Caco-2 (cell line): ENCODE measurements at regions not wholly inside any gene's neighbourhood (a gene's known extent, or its start where the extent isn't known, plus 50 kb on each side); places are given as distances from the start of the nearest gene placed in this dataset.

Experiments used
- BruUV-seq: library from RNA; stranded (reverse); fragments of 400-500 nt; replicated peaks from 2 replicates; lab custom pipeline; 2021; lab: Mats Ljungman, UMichigan
- CTCF ChIA-PET: fragments of 300-600 bp; sonication (Branson Sonifier 250); formaldehyde crosslinking; loops from one replicate; lab custom pipeline; 2022; ENCODE audit warnings: antibody characterized with exemption; lab: Charles Lee
- POLR2A ChIA-PET: fragments of 300-600 bp; sonication (Branson Sonifier 250); formaldehyde crosslinking; loops from one replicate; lab custom pipeline; 2022; ENCODE audit warnings: antibody characterized with exemption; lab: Charles Lee
- DNase-seq, 2 experiments: peaks; one replicate each; pipeline versions ENCODE4 v3.0.0 to v3.0.0-alpha.2; 2020 to 2022
- H3K27me3 ChIP-seq: replicated peaks from 2 replicates; pipeline ENCODE4 v1.6.0; 2011; ENCODE audit warnings: low read length; ENCODE audit not compliant: control insufficient read depth, insufficient read depth
- H3K36me3 ChIP-seq: 2 replicates; pipeline ENCODE4 v1.5.1; 2011; ENCODE audit warnings: low read length; ENCODE audit not compliant: control insufficient read depth, insufficient read depth
- H3K4me1 ChIP-seq: fragments of 250-450 bp; sonication (Bioruptor Pico); 2 replicates; pipeline ENCODE4 v1.5.1; 2020; ENCODE audit warnings: mild to moderate bottlenecking
- H3K4me3 ChIP-seq: 2 replicates; pipeline ENCODE4 v1.5.1; 2011; ENCODE audit warnings: low read depth, mild to moderate bottlenecking, control low read depth, low read length
- H3K9me3 ChIP-seq: fragments of 250-450 bp; sonication (Bioruptor Pico); 2 replicates; pipeline ENCODE4 v1.5.1; 2020; ENCODE audit warnings: mild to moderate bottlenecking, moderate library complexity
- H3K27ac Mint-ChIP-seq: one replicate; pipeline ENCODE4 v1.8.0; 2022; ENCODE audit warnings: mixed read lengths; ENCODE audit not compliant: unreplicated experiment
- H3K27me3 Mint-ChIP-seq: one replicate; pipeline ENCODE4 v1.8.0; 2022; ENCODE audit warnings: mixed read lengths; ENCODE audit not compliant: insufficient read depth, unreplicated experiment
- H3K36me3 Mint-ChIP-seq: one replicate; pipeline ENCODE4 v1.8.0; 2022; ENCODE audit warnings: mild to moderate bottlenecking, mixed read lengths; ENCODE audit not compliant: insufficient read depth, unreplicated experiment
- H3K4me1 Mint-ChIP-seq: one replicate; pipeline ENCODE4 v1.8.0; 2022; ENCODE audit warnings: low read depth, mixed read lengths; ENCODE audit not compliant: unreplicated experiment
- H3K4me3 Mint-ChIP-seq: one replicate; pipeline ENCODE4 v1.8.0; 2022; ENCODE audit warnings: mild to moderate bottlenecking, moderate library complexity, mixed read lengths; ENCODE audit not compliant: unreplicated experiment
- H3K9me3 Mint-ChIP-seq: one replicate; pipeline ENCODE4 v1.8.0; 2022; ENCODE audit warnings: mixed read lengths; ENCODE audit not compliant: unreplicated experiment
- intact Hi-C: fragments of 100-400 bp; cut with micrococcal nuclease; formaldehyde crosslinking; loops from one replicate; pipeline ENCODE4 v1.10.0; 2022; ENCODE audit not compliant: unreplicated experiment
- TF ChIP-seq, protein P1 (sequence below), 2 experiments: fragments of 200-600 bp in 1 of 2; IDR thresholded peaks; 1 replicate in 1 of 2; 2 replicates in 1 of 2; pipeline versions ENCODE4 v1.5.1 to v1.8.0; 2011 to 2022; ENCODE audit warnings: antibody characterized with exemption in 1 of 2, control low read depth in 1 of 2, inconsistent platforms in 1 of 2, low read depth in 1 of 2, low read length in 1 of 2, mild to moderate bottlenecking in 1 of 2, moderate library complexity in 1 of 2; ENCODE audit not compliant: insufficient read depth in 1 of 2, severe bottlenecking in 1 of 2, unreplicated experiment in 1 of 2

DNA sequence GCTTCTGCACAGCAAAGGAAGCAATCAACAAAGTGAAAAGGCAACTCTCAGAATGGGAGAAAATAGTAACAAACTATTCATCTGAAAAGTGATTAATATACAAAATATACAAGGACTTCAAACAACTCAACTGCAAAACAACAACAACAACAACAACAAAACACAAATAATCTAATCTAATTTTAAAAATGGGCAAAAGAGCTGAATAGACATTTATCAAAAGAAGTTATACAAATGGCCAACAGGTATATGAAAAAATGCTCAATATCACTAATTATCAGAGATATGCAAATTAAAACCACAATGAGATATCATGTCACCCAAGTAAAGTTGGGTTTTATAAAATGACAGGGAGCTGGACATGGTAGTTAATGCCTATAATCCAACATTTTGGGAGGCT, 602.8 kb upstream of the DIAPH2 start:
- POLR2A ChIA-PET, result no interaction called here
- Mint-ChIP-seq H3K4me1 (no peaks in the 10 kb centered on the region), H3K9me3 (peaks cover 9% of the 10 kb centered on the region), H3K27ac (no peak overlapping the region), H3K27me3 (peaks cover 3% of the 10 kb centered on the region), H3K36me3 (no peaks in the 10 kb centered on the region), H3K4me3 (no peak overlapping the region)
- DNase-seq, result no peak
- Histone ChIP-seq H3K36me3 (no peaks in the 10 kb centered on the region), H3K4me1 (no peaks in the 10 kb centered on the region), H3K4me3 (no peak overlapping the region), H3K9me3 (no peaks in the 10 kb centered on the region), H3K27me3 (no peaks in the 10 kb centered on the region)
- BruUV-seq, result no TSS peak
- intact Hi-C loops, result no loop called here
- TF ChIP-seq, protein P1, sequence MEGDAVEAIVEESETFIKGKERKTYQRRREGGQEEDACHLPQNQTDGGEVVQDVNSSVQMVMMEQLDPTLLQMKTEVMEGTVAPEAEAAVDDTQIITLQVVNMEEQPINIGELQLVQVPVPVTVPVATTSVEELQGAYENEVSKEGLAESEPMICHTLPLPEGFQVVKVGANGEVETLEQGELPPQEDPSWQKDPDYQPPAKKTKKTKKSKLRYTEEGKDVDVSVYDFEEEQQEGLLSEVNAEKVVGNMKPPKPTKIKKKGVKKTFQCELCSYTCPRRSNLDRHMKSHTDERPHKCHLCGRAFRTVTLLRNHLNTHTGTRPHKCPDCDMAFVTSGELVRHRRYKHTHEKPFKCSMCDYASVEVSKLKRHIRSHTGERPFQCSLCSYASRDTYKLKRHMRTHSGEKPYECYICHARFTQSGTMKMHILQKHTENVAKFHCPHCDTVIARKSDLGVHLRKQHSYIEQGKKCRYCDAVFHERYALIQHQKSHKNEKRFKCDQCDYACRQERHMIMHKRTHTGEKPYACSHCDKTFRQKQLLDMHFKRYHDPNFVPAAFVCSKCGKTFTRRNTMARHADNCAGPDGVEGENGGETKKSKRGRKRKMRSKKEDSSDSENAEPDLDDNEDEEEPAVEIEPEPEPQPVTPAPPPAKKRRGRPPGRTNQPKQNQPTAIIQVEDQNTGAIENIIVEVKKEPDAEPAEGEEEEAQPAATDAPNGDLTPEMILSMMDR (IDR thresholded peaks at IDR 0.05; ENCODE audit: insufficient read depth in 1 of 2, low read depth in 1 of 2, low read length in 1 of 2, severe bottlenecking in 1 of 2, unreplicated experiment in 1 of 2), result no peak
- CTCF ChIA-PET, result no interaction called here

DNA sequence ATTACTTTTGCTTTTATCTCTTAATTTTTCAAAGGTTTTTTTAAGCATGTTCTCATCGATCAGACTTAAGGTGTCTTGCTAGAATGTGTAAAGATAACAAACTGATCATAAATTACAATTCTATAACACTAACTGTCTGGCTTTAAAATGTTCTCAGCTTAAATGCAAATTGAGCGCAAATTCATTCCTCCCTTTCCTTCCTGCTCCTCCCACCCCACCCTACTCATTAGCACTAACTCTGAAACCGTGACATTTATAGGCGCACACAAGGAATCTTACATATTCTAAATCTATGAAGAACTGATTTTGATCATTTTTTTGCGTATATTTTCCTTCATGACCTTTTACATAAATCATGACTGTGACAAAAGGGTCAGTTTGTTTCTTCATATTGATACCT, 590.0 kb upstream of the DIAPH2 start:
- H3K4me1 ChIP-seq, result no peaks in the 10 kb centered on the region
- DNase-seq, result no peak
- Mint-ChIP-seq H3K27me3 (no peaks in the 10 kb centered on the region), H3K36me3 (no peaks in the 10 kb centered on the region), H3K4me3 (no peak overlapping the region), H3K9me3 (no peaks in the 10 kb centered on the region), H3K4me1 (no peaks in the 10 kb centered on the region), H3K27ac (no peak overlapping the region)
- H3K9me3 ChIP-seq, result no peaks in the 10 kb centered on the region
- POLR2A ChIA-PET, result no interaction called here
- CTCF ChIA-PET, result no interaction called here
- BruUV-seq, result no TSS peak
- no peaks in the 10 kb centered on the region for H3K36me3 ChIP-seq
- intact Hi-C loops, result no loop called here
- no peak overlapping the region for H3K4me3 ChIP-seq
- no peaks in the 10 kb centered on the region for H3K27me3 ChIP-seq
- TF ChIP-seq, protein P1 (IDR thresholded peaks at IDR 0.05; ENCODE audit: insufficient read depth in 1 of 2, low read depth in 1 of 2, low read length in 1 of 2, severe bottlenecking in 1 of 2, unreplicated experiment in 1 of 2), result no peak

DNA sequence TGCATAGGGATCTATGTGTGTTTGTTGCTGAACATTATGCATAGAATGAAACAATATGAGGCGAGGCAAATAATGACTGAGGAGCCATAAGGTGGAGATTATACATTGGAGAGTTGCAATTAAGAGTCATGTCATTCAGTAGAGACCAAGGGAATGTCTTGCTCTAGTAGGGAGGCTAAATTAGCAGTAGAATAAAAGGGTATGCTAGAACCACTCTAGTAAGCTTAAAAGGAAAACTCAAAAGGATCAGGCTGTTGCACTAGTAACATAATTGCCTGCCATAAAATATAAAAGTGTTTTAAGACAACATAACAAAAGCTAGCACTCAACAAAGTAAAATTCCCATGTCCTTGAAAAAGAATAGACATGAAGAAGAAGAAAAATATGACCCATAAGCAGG, 586.2 kb upstream of the DIAPH2 start:
- Histone ChIP-seq H3K4me3 (no peak overlapping the region), H3K4me1 (no peaks in the 10 kb centered on the region), H3K27me3 (no peaks in the 10 kb centered on the region), H3K9me3 (no peaks in the 10 kb centered on the region), H3K36me3 (no peaks in the 10 kb centered on the region)
- Mint-ChIP-seq H3K27ac (no peak overlapping the region), H3K4me3 (no peak overlapping the region), H3K4me1 (no peaks in the 10 kb centered on the region), H3K36me3 (no peaks in the 10 kb centered on the region), H3K9me3 (no peaks in the 10 kb centered on the region), H3K27me3 (no peaks in the 10 kb centered on the region)
- DNase-seq, result no peak
- ChIA-PET CTCF (no interaction called here), POLR2A (no interaction called here)
- TF ChIP-seq, protein P1 (IDR thresholded peaks at IDR 0.05; ENCODE audit: insufficient read depth in 1 of 2, low read depth in 1 of 2, low read length in 1 of 2, severe bottlenecking in 1 of 2, unreplicated experiment in 1 of 2), result no peak
- intact Hi-C loops, result no loop called here
- BruUV-seq, result no TSS peak
